ENCODE measurements at regions not wholly inside any gene's neighbourhood (a gene's known extent, or its start where the extent isn't known, plus 50 kb on each side); places are given as distances from the start of the nearest gene placed in this dataset.

- DNase-seq (ENCODE audit: extremely low spot score, unreplicated experiment), result no peak
- TF ChIP-seq CTCF (conservative IDR thresholded peaks at IDR 0.05), result no peak
- H3K27me3 Mint-ChIP-seq, result no peaks in the 10 kb centered on the region
- H3K4me3 Mint-ChIP-seq, result no peak overlapping the region
- no peaks in the 10 kb centered on the region for H3K9me3 Mint-ChIP-seq
- H3K36me3 Mint-ChIP-seq, result no peaks in the 10 kb centered on the region
- peaks cover 11% of the 10 kb centered on the region for H3K4me1 Mint-ChIP-seq (ENCODE audit: unreplicated experiment)
- H3K27ac Mint-ChIP-seq, result no peak overlapping the region
These were observed 595.1 kb upstream of the ATP2B1 start for GRCh38 chr12:90303771-90304170.

GRCh38 chr12:90301561-90302133, 593.0 kb upstream of the ATP2B1 start:
- H3K36me3 Mint-ChIP-seq, result no peaks in the 10 kb centered on the region
- no peak for DNase-seq (ENCODE audit: extremely low spot score, unreplicated experiment)
- H3K4me1 Mint-ChIP-seq (ENCODE audit: unreplicated experiment), result peaks cover 11% of the 10 kb centered on the region
- H3K27me3 Mint-ChIP-seq, result no peaks in the 10 kb centered on the region
- no peak overlapping the region for H3K4me3 Mint-ChIP-seq
- no peak for TF ChIP-seq CTCF (conservative IDR thresholded peaks at IDR 0.05)
- no peak overlapping the region for H3K27ac Mint-ChIP-seq
- no peaks in the 10 kb centered on the region for H3K9me3 Mint-ChIP-seq

GRCh38 chr12:90301095-90301494, 592.5 kb upstream of the ATP2B1 start:
- H3K9me3 Mint-ChIP-seq, result no peaks in the 10 kb centered on the region

GRCh38 chr12:90299666-90300065, 591.0 kb upstream of the ATP2B1 start:
- TF ChIP-seq CTCF (conservative IDR thresholded peaks at IDR 0.05), result no peak
- Mint-ChIP-seq H3K4me3 (no peak overlapping the region), H3K36me3 (no peaks in the 10 kb centered on the region), H3K4me1 (ENCODE audit: unreplicated experiment) (peaks cover 6% of the 10 kb centered on the region), H3K9me3 (no peaks in the 10 kb centered on the region), H3K27ac (no peak overlapping the region), H3K27me3 (no peaks in the 10 kb centered on the region)
- no peak for DNase-seq (ENCODE audit: extremely low spot score, unreplicated experiment)

More at GRCh38 chr12:90301095-90301494, 592.5 kb upstream of the ATP2B1 start:
- Mint-ChIP-seq H3K4me3 (no peak overlapping the region), H3K27me3 (no peaks in the 10 kb centered on the region), H3K4me1 (ENCODE audit: unreplicated experiment) (peaks cover 11% of the 10 kb centered on the region), H3K27ac (no peak overlapping the region), H3K36me3 (no peaks in the 10 kb centered on the region)
- no peak for TF ChIP-seq CTCF (conservative IDR thresholded peaks at IDR 0.05)
- no peak for DNase-seq (ENCODE audit: extremely low spot score, unreplicated experiment)

- DNase-seq (ENCODE audit: extremely low spot score, unreplicated experiment), result no peak
- H3K36me3 Mint-ChIP-seq, result no peaks in the 10 kb centered on the region
- no peak for TF ChIP-seq CTCF (conservative IDR thresholded peaks at IDR 0.05)
- no peak overlapping the region for H3K4me3 Mint-ChIP-seq
- H3K27me3 Mint-ChIP-seq, result no peaks in the 10 kb centered on the region
- no peak overlapping the region for H3K27ac Mint-ChIP-seq
- no peaks in the 10 kb centered on the region for H3K9me3 Mint-ChIP-seq
- H3K4me1 Mint-ChIP-seq (ENCODE audit: unreplicated experiment), result peaks cover 6% of the 10 kb centered on the region
These were observed 590.5 kb upstream of the ATP2B1 start for GRCh38 chr12:90299121-90299520.
